ENCODE measurements at regions not wholly inside any gene's neighbourhood (a gene's known extent, or its start where the extent isn't known, plus 50 kb on each side); places are given as distances from the start of the nearest gene placed in this dataset.

DNA sequence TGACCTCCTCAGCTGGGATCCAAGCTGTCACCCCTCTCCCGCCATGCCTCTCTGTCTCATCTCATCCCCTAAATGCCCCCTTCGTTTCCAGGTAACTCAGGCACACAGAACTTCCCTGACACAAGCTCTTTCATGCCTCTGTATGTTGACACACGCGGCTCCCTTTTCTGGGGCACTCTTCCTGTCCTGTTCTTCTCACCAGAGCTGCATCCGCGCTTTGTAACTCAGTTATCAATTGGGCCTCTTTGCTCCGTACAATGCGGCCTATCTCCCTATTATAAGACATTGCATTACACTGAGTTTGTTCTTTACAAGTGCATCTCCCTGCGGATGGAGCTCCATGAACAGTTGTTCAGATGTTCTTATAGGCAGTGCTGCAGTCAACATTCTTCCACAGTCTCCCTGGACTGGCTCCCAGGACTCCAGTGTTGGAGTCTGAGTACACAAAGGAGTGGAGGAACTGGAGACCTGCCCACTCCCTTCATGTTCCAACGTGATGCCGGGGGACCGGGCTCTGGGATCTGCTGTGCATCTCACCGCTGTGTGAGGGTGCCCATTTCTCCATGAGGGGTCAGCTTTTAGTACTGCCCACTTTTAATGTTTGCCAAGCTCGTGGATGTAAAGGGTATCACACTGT lies 56.9 kb upstream of the TNS3 start:
- H3K9me3 ChIP-seq: no peaks in the 10 kb centered on the region
- no peak overlapping the region for H3K27ac ChIP-seq
- 55 to 63% methylated on average over 12 to 14 of the region's 14 CpGs for WGBS, 2 donors
- TF ChIP-seq, protein P1, sequence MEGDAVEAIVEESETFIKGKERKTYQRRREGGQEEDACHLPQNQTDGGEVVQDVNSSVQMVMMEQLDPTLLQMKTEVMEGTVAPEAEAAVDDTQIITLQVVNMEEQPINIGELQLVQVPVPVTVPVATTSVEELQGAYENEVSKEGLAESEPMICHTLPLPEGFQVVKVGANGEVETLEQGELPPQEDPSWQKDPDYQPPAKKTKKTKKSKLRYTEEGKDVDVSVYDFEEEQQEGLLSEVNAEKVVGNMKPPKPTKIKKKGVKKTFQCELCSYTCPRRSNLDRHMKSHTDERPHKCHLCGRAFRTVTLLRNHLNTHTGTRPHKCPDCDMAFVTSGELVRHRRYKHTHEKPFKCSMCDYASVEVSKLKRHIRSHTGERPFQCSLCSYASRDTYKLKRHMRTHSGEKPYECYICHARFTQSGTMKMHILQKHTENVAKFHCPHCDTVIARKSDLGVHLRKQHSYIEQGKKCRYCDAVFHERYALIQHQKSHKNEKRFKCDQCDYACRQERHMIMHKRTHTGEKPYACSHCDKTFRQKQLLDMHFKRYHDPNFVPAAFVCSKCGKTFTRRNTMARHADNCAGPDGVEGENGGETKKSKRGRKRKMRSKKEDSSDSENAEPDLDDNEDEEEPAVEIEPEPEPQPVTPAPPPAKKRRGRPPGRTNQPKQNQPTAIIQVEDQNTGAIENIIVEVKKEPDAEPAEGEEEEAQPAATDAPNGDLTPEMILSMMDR (IDR thresholded peaks at IDR 0.05): no peak
- TF ChIP-seq POLR2A (IDR thresholded peaks at IDR 0.05) (no peak), EP300 (IDR thresholded peaks at IDR 0.05) (no peak), POLR2AphosphoS5 (IDR thresholded peaks at IDR 0.05) (no peak)
- H3K4me3 ChIP-seq: no peak overlapping the region
- H3K36me3 ChIP-seq: no peaks in the 10 kb centered on the region
- peak in 1 of 2 donors; percentile 59 for DNase-seq
- H3K27me3 ChIP-seq: no peaks in the 10 kb centered on the region
- no peak for ATAC-seq (ENCODE audit: low FRiP score in 2 of 2)
- H3K4me1 ChIP-seq: peaks cover 7 to 21% (median 8%) of the 10 kb centered on the region in 4 donors

DNA sequence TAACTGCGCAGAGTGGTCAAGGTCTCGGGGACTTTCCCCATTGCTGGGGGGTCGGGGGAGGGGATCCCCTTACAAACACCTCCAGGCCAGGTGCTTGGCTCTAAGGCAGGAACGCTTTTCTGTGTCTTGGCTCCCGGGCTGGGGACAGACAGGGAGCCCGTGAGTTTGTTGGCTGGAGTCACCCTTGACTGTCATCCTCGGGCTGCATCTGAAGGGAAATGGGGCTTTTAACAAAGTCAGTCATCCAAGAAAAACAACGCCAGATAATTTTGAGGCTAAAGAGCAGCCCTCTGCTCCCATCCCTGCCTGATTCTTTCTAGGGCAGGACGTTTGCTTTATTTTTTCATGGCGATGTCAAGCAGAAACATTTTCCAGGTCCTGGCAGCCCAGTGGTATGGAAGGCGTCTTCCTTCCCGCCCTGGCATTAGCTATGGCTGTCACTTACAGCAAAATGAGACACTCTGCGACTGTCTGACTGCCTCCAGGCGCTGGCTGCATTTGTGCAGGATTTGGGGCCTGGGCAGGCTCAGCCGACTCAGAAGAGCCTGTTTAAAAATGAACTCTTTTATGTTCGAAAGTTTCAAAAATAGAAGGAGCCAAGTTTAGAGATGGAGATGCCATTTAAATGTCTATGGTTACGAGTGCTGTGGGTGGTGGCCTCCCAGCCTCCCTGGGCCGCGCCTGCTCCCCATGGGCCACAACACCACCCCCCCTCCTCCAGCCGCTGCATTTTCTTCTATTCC lies 54.7 kb upstream of the TNS3 start:
- H3K4me1 ChIP-seq: peaks cover 7 to 21% (median 8%) of the 10 kb centered on the region in 4 donors
- ATAC-seq (ENCODE audit: low FRiP score in 2 of 2) (no peak), DNase-seq (no peak)
- H3K9me3 ChIP-seq: no peaks in the 10 kb centered on the region
- no peaks in the 10 kb centered on the region for H3K36me3 ChIP-seq
- H3K27ac ChIP-seq: peak overlapping the region in 1 of 4 donors; percentile 23
- 65 to 79% methylated on average over 19 to 20 of the region's 20 CpGs for WGBS, 2 donors
- TF ChIP-seq POLR2A (IDR thresholded peaks at IDR 0.05) (no peak), POLR2AphosphoS5 (IDR thresholded peaks at IDR 0.05) (no peak), EP300 (IDR thresholded peaks at IDR 0.05) (no peak)
- TF ChIP-seq, protein P1 (IDR thresholded peaks at IDR 0.05): no peak
- no peak overlapping the region for H3K4me3 ChIP-seq
- H3K27me3 ChIP-seq: no peaks in the 10 kb centered on the region

DNA sequence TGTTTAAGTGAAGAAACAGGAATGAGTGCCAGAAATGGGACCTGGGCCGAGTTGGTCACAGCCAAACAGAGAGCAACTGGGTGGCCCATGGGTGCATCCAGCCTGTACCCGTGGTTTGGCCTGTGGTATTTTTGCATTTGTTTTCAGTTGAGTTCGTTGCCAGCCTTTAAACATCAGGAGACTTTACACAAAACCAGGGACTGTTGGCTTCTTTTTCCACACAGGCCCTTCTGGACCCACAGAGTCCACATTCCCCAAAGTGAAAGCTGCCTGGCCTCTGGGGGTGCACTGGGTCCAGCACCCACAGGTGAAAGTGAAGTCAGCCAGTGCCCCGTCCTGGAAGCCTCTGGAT lies 54.1 kb upstream of the TNS3 start:
- no peaks in the 10 kb centered on the region for H3K9me3 ChIP-seq
- H3K4me3 ChIP-seq: no peak overlapping the region
- TF ChIP-seq, protein P1 (IDR thresholded peaks at IDR 0.05): no peak
- TF ChIP-seq EP300 (IDR thresholded peaks at IDR 0.05): no peak
- TF ChIP-seq POLR2A (IDR thresholded peaks at IDR 0.05): no peak
- TF ChIP-seq POLR2AphosphoS5 (IDR thresholded peaks at IDR 0.05): no peak
- WGBS, 2 donors: 63 to 65% methylated on average over 4 of the region's 4 CpGs
- peaks cover 7 to 21% (median 8%) of the 10 kb centered on the region in 4 donors for H3K4me1 ChIP-seq
- H3K27me3 ChIP-seq: no peaks in the 10 kb centered on the region
- DNase-seq (no peak), ATAC-seq (ENCODE audit: low FRiP score in 2 of 2) (no peak)
- no peaks in the 10 kb centered on the region for H3K36me3 ChIP-seq
- H3K27ac ChIP-seq: peak overlapping the region in 2 of 4 donors; percentile 23 to 45

DNA sequence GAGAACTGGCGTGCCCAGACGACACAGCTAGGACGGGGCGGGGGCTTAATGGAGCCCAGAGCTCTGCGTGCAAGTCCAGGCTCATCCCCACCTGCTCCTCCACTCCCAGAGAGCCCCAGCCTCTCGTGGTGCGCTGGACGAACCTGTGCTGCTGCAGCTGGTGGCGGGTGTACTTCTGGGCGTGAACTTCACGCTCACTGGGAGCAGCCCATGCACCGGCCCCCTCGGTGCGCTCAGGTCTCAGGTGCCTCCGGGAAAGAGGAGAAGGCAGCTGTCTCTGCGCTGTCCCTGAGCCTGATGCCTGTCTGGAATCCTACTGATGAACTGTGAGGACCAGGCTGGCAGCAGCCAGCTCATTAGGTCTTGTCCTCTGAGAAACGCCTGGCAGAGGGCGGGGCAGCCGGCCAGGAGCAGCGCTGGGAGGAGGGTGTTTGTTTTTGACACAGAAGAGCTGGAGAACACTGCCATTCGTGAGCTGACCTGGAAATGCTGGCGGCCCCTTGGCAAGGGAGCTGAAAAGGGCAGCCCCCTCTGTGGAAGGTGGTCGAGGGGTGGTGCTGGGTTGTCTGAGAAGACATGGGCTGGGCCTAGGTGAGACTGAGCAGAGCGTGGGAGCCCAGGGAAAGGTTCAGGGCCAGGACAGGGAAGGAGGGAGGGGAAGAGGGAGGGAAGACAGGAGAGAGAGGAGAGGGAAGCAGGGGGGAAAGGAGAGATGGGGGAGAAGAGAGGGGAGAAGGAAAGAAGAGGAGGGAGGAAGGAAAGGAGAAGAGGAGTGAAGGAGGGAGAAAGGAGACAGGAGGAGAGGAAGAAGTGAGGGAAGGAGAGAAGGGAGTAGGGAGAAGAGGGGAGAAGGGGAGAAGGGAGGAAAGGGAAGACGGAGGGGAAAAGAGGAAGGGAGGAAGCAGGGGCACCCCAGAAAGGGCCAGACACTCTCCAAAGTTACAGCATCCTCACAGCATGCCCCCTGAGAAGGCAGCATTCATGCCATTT lies 53.5 kb upstream of the TNS3 start:
- peak overlapping the region in 2 of 4 donors; percentile 23 to 45 for H3K27ac ChIP-seq
- peak; percentile 35 to 56 for ATAC-seq (ENCODE audit: low FRiP score in 2 of 2)
- 50 to 58% methylated on average over 19 to 23 of the region's 25 CpGs for WGBS, 2 donors

DNA sequence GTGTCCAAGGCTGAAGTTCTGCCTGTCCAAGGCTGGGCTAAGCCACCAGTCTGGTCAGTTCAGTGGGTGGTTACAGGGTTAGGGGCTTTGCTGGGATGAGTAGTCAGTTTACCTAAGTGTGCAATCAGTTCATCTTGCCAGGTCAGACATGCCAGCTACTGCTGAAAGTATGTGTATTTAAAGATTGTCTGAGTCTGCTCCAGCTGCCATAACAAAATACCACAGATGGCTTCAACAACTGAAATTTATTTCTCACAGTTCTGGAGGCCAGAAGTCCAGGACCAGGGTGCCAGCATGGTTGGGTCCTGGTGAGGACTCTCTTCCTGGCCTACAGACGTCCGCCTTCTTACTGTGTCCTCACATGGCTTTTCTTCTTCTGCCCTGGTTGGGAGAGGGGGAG lies 52.4 kb upstream of the TNS3 start:
- no peak overlapping the region for H3K4me3 ChIP-seq
- 75 to 96% methylated on average over 2 of the region's 2 CpGs for WGBS, 2 donors
- H3K27me3 ChIP-seq: no peaks in the 10 kb centered on the region
- no peak for ATAC-seq (ENCODE audit: low FRiP score in 2 of 2)
- peaks cover 7 to 21% (median 8%) of the 10 kb centered on the region in 4 donors for H3K4me1 ChIP-seq
- H3K36me3 ChIP-seq: no peaks in the 10 kb centered on the region
- TF ChIP-seq POLR2AphosphoS5 (IDR thresholded peaks at IDR 0.05) (no peak), POLR2A (IDR thresholded peaks at IDR 0.05) (no peak), EP300 (IDR thresholded peaks at IDR 0.05) (no peak)
- TF ChIP-seq, protein P1 (IDR thresholded peaks at IDR 0.05): no peak
- H3K27ac ChIP-seq: no peak overlapping the region
- no peak for DNase-seq
- no peaks in the 10 kb centered on the region for H3K9me3 ChIP-seq

More for the DNA sequence above, 53.5 kb upstream of the TNS3 start:
- peak overlapping the region in 2 of 4 donors; percentile 5 to 14 for H3K4me3 ChIP-seq
- peak; percentile 67 to 89 for DNase-seq
- TF ChIP-seq POLR2AphosphoS5 (IDR thresholded peaks at IDR 0.05) (no peak), EP300 (IDR thresholded peaks at IDR 0.05) (no peak)
- H3K36me3 ChIP-seq: no peaks in the 10 kb centered on the region
- no peaks in the 10 kb centered on the region for H3K9me3 ChIP-seq
- peaks cover 7 to 21% (median 8%) of the 10 kb centered on the region in 4 donors for H3K4me1 ChIP-seq
- H3K27me3 ChIP-seq: no peaks in the 10 kb centered on the region
